GM23338 (cell line): ENCODE measurements at regions not wholly inside any gene's neighbourhood (a gene's known extent, or its start where the extent isn't known, plus 50 kb on each side); places are given as distances from the start of the nearest gene placed in this dataset.

Experiments
- EZH2 ChIP-seq: fragments of 200-600 bp; sonication (generic); IDR thresholded peaks from one replicate; pipeline ENCODE4 v1.8.0; 2017; ENCODE audit warnings: antibody characterized with exemption, mild to moderate bottlenecking, low read depth; ENCODE audit not compliant: unreplicated experiment
- POLR2AphosphoS5 ChIP-seq: IDR thresholded peaks from 2 replicates; pipeline ENCODE4 v1.6.1; 2016; ENCODE audit warnings: antibody characterized with exemption, low read depth
- TF ChIP-seq, protein P1 (sequence below), 2 experiments: fragments of 200-600 bp in 1 of 2; sonication (generic) in 1 of 2; conservative IDR thresholded peaks; 2 replicates each; pipeline versions ENCODE4 v1.5.1 to v1.6.1; 2016 to 2017; ENCODE audit warnings: antibody characterized with exemption in 2 of 2, low read depth in 2 of 2, mild to moderate bottlenecking in 2 of 2, moderate library complexity in 1 of 2
- TF ChIP-seq, protein P2 (sequence below): IDR thresholded peaks from one replicate; pipeline ENCODE4 v1.6.1; 2018; ENCODE audit warnings: antibody characterized with exemption; ENCODE audit not compliant: unreplicated experiment

DNA sequence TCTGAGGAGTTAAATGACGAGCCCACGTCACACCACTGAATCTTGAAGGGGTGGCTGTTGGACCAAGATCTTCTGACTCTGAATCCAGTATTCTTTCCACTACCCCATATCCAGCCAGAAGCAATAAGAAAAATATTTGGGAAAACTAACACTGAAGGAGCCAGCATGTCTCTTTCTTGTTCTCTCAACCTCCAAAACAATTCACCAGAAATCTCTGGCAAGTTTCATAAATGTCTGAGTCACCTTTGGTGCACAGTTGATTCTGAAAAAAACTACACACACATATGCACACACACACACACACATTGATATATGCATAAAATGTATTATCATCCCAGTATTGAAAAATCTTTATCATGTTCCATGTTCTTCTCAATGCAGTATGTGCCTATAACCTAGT, 104.3 kb upstream of the BLID start:
- no peak for TF ChIP-seq EZH2
- TF ChIP-seq POLR2AphosphoS5 = no peak
- TF ChIP-seq, protein P1, sequence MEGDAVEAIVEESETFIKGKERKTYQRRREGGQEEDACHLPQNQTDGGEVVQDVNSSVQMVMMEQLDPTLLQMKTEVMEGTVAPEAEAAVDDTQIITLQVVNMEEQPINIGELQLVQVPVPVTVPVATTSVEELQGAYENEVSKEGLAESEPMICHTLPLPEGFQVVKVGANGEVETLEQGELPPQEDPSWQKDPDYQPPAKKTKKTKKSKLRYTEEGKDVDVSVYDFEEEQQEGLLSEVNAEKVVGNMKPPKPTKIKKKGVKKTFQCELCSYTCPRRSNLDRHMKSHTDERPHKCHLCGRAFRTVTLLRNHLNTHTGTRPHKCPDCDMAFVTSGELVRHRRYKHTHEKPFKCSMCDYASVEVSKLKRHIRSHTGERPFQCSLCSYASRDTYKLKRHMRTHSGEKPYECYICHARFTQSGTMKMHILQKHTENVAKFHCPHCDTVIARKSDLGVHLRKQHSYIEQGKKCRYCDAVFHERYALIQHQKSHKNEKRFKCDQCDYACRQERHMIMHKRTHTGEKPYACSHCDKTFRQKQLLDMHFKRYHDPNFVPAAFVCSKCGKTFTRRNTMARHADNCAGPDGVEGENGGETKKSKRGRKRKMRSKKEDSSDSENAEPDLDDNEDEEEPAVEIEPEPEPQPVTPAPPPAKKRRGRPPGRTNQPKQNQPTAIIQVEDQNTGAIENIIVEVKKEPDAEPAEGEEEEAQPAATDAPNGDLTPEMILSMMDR (conservative IDR thresholded peaks at IDR 0.05; ENCODE audit: low read depth in 2 of 2) = no peak
- TF ChIP-seq, protein P2, sequence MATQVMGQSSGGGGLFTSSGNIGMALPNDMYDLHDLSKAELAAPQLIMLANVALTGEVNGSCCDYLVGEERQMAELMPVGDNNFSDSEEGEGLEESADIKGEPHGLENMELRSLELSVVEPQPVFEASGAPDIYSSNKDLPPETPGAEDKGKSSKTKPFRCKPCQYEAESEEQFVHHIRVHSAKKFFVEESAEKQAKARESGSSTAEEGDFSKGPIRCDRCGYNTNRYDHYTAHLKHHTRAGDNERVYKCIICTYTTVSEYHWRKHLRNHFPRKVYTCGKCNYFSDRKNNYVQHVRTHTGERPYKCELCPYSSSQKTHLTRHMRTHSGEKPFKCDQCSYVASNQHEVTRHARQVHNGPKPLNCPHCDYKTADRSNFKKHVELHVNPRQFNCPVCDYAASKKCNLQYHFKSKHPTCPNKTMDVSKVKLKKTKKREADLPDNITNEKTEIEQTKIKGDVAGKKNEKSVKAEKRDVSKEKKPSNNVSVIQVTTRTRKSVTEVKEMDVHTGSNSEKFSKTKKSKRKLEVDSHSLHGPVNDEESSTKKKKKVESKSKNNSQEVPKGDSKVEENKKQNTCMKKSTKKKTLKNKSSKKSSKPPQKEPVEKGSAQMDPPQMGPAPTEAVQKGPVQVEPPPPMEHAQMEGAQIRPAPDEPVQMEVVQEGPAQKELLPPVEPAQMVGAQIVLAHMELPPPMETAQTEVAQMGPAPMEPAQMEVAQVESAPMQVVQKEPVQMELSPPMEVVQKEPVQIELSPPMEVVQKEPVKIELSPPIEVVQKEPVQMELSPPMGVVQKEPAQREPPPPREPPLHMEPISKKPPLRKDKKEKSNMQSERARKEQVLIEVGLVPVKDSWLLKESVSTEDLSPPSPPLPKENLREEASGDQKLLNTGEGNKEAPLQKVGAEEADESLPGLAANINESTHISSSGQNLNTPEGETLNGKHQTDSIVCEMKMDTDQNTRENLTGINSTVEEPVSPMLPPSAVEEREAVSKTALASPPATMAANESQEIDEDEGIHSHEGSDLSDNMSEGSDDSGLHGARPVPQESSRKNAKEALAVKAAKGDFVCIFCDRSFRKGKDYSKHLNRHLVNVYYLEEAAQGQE = no peak
